ENCODE measurements at regions not wholly inside any gene's neighbourhood (a gene's known extent, or its start where the extent isn't known, plus 50 kb on each side); places are given as distances from the start of the nearest gene placed in this dataset.

DNA sequence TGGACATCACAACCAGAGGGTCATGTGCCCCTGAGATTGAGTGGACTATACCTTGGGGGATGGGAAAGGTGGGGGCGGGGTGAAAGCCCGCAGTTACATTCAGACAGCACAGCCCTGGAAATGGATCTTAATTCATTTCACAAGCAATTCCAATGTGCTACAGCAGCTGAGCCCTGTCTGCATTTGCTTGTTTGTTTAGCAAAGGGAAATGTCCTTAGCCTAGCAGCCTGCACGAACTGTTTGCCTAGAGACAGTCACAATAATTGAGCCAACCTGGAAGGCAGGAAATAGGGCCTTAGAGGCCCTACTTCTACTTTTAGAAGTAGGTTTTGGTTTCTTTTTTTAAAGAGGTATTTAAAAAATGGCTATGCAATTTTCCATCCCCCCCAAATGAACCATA is 177.3 kb upstream of the KL start:
- 28% methylated on average over 3 of the region's 3 CpGs for WGBS (ENCODE audit: insufficient coverage, insufficient replicate concordance, low lambda C conversion rate, missing lambda C conversion rate)
- Histone ChIP-seq H3K79me2 (ENCODE audit: control insufficient read depth, insufficient read depth, low read length) (no peaks in the 10 kb centered on the region), H3K9me3 (replicated peaks; ENCODE audit: control insufficient read depth, insufficient read depth, low read length) (peaks cover 5% of the 10 kb centered on the region), H3K27me3 (replicated peaks in 1 of 2; ENCODE audit: control insufficient read depth in 2 of 2, insufficient read depth in 2 of 2, low read length in 1 of 2) (no peaks in the 10 kb centered on the region), H3K27ac (ENCODE audit: control insufficient read depth, insufficient read depth) (peak overlapping the region; percentile 84), H3K4me3 (peak overlapping the region; percentile 14; the same call in 1 of the 2 replicates), H4K20me1 (ENCODE audit: control insufficient read depth, insufficient read depth) (no peaks in the 10 kb centered on the region), H3K9ac (ENCODE audit: control insufficient read depth, insufficient read depth, low read length) (0 out of 2 replicates have a peak overlapping the region, but pooled peaks have one; percentile 43), H2AFZ (ENCODE audit: control insufficient read depth, low read depth, low read length) (peak overlapping the region; percentile 79), H3K4me2 (ENCODE audit: control insufficient read depth, insufficient read depth) (peak overlapping the region; percentile 91), H3K4me1 (ENCODE audit: control insufficient read depth, insufficient read depth, low read length) (peaks cover 40% of the 10 kb centered on the region), H3K36me3 (ENCODE audit: control insufficient read depth in 2 of 2, insufficient read depth in 2 of 2, low read length in 1 of 2) (no peaks in the 10 kb centered on the region)
- RAD21 ChIA-PET (ENCODE audit: unreplicated experiment): interaction anchor here (1.2 kb wide), 1 partner anchor 12 kb away, joined by 5 read pairs; no protein-coding TSS in a partner anchor
- peak; percentile 56 for FAIRE-seq
- in situ Hi-C loops (cut with MboI): no loop called here
- intact Hi-C loops (cut with micrococcal nuclease; ENCODE audit: unreplicated experiment): loop anchor here (5.0 to 10.0 kb wide), 3 partner anchors 266 to 366 kb away; no protein-coding TSS in a partner anchor
- DNase-seq (ENCODE audit: low read depth, low spot score): no peak
- peak; percentile 83 for ATAC-seq
- no TSS peak for BruUV-seq (replicated peaks)
- SMC1A ChIA-PET (ENCODE audit: uncharacterized antibody, unreplicated experiment): interaction anchor here (0.6 to 1.8 kb wide), 6 partner anchors 10 to 88 kb away, joined by 3 to 5 read pairs (median 3); no protein-coding TSS in a partner anchor
- POLR2A ChIA-PET: interaction anchor here (0.6 kb wide), 1 partner anchor 67 kb away, joined by 3 read pairs; no protein-coding TSS in a partner anchor
- CTCF ChIA-PET: interaction anchor here (1.0 kb wide), 1 partner anchor 188 kb away, joined by 3 read pairs; no protein-coding TSS in a partner anchor
- TF ChIP-seq, protein P1, sequence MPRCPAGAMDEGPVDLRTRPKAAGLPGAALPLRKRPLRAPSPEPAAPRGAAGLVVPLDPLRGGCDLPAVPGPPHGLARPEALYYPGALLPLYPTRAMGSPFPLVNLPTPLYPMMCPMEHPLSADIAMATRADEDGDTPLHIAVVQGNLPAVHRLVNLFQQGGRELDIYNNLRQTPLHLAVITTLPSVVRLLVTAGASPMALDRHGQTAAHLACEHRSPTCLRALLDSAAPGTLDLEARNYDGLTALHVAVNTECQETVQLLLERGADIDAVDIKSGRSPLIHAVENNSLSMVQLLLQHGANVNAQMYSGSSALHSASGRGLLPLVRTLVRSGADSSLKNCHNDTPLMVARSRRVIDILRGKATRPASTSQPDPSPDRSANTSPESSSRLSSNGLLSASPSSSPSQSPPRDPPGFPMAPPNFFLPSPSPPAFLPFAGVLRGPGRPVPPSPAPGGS (IDR thresholded peaks at IDR 0.05; ENCODE audit: borderline replicate concordance, insufficient read depth, low read depth, low read length, poor library complexity, severe bottlenecking): no peak
- TF ChIP-seq, protein P2, sequence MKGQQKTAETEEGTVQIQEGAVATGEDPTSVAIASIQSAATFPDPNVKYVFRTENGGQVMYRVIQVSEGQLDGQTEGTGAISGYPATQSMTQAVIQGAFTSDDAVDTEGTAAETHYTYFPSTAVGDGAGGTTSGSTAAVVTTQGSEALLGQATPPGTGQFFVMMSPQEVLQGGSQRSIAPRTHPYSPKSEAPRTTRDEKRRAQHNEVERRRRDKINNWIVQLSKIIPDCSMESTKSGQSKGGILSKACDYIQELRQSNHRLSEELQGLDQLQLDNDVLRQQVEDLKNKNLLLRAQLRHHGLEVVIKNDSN (IDR thresholded peaks at IDR 0.05; ENCODE audit: borderline replicate concordance, extremely low read length, insufficient read depth, low read depth, low read length): no peak
- TF ChIP-seq GATAD2B (conservative IDR thresholded peaks at IDR 0.05; ENCODE audit: low read depth) (0 out of 2 replicates have a peak, but pooled peaks have one; percentile 48), DPF2 (IDR thresholded peaks at IDR 0.05) (0 out of 2 replicates have a peak, but pooled peaks have one; percentile 29), RAD21 (IDR thresholded peaks at IDR 0.05; ENCODE audit: insufficient read depth, low read depth, low read length) (0 out of 2 replicates have a peak, but pooled peaks have one; percentile 8), PAX8 (IDR thresholded peaks at IDR 0.05) (no peak), NFIC (IDR thresholded peaks at IDR 0.05; ENCODE audit: low read depth, low read length) (peak; percentile 52), LARP7 (IDR thresholded peaks at IDR 0.05) (0 out of 2 replicates have a peak, but pooled peaks have one; percentile 37)
- TF ChIP-seq, protein P3, sequence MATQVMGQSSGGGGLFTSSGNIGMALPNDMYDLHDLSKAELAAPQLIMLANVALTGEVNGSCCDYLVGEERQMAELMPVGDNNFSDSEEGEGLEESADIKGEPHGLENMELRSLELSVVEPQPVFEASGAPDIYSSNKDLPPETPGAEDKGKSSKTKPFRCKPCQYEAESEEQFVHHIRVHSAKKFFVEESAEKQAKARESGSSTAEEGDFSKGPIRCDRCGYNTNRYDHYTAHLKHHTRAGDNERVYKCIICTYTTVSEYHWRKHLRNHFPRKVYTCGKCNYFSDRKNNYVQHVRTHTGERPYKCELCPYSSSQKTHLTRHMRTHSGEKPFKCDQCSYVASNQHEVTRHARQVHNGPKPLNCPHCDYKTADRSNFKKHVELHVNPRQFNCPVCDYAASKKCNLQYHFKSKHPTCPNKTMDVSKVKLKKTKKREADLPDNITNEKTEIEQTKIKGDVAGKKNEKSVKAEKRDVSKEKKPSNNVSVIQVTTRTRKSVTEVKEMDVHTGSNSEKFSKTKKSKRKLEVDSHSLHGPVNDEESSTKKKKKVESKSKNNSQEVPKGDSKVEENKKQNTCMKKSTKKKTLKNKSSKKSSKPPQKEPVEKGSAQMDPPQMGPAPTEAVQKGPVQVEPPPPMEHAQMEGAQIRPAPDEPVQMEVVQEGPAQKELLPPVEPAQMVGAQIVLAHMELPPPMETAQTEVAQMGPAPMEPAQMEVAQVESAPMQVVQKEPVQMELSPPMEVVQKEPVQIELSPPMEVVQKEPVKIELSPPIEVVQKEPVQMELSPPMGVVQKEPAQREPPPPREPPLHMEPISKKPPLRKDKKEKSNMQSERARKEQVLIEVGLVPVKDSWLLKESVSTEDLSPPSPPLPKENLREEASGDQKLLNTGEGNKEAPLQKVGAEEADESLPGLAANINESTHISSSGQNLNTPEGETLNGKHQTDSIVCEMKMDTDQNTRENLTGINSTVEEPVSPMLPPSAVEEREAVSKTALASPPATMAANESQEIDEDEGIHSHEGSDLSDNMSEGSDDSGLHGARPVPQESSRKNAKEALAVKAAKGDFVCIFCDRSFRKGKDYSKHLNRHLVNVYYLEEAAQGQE (IDR thresholded peaks at IDR 0.05; ENCODE audit: low read depth, low read length): 0 out of 2 replicates have a peak, but pooled peaks have one; percentile 28
- TF ChIP-seq, protein P4, sequence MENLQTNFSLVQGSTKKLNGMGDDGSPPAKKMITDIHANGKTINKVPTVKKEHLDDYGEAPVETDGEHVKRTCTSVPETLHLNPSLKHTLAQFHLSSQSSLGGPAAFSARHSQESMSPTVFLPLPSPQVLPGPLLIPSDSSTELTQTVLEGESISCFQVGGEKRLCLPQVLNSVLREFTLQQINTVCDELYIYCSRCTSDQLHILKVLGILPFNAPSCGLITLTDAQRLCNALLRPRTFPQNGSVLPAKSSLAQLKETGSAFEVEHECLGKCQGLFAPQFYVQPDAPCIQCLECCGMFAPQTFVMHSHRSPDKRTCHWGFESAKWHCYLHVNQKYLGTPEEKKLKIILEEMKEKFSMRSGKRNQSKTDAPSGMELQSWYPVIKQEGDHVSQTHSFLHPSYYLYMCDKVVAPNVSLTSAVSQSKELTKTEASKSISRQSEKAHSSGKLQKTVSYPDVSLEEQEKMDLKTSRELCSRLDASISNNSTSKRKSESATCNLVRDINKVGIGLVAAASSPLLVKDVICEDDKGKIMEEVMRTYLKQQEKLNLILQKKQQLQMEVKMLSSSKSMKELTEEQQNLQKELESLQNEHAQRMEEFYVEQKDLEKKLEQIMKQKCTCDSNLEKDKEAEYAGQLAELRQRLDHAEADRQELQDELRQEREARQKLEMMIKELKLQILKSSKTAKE (IDR thresholded peaks at IDR 0.05; ENCODE audit: low read depth, poor library complexity, severe bottlenecking): peak; percentile 28
- TF ChIP-seq, protein P5, sequence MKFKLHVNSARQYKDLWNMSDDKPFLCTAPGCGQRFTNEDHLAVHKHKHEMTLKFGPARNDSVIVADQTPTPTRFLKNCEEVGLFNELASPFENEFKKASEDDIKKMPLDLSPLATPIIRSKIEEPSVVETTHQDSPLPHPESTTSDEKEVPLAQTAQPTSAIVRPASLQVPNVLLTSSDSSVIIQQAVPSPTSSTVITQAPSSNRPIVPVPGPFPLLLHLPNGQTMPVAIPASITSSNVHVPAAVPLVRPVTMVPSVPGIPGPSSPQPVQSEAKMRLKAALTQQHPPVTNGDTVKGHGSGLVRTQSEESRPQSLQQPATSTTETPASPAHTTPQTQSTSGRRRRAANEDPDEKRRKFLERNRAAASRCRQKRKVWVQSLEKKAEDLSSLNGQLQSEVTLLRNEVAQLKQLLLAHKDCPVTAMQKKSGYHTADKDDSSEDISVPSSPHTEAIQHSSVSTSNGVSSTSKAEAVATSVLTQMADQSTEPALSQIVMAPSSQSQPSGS (IDR thresholded peaks at IDR 0.05; ENCODE audit: low read length): peak; percentile 43; the same call in 1 of the 2 replicates
